Loucy (cell line): ENCODE measurements at regions not wholly inside any gene's neighbourhood (a gene's known extent, or its start where the extent isn't known, plus 50 kb on each side); places are given as distances from the start of the nearest gene placed in this dataset.
A peak's percentile ranks its signal among the peaks of the same experiment; 100 is the strongest.

Experiments
- H2AFZ ChIP-seq: fragments of 200-600 bp; sonication (generic); 2 replicates; pipeline ENCODE4 v1.6.0; 2016; ENCODE audit warnings: antibody characterized with exemption, mild to moderate bottlenecking, low read length, moderate library complexity
- H3F3A ChIP-seq: fragments of 200-600 bp; 2 replicates; pipeline ENCODE4 v1.6.0; 2016; ENCODE audit warnings: antibody characterized with exemption, low read depth, mild to moderate bottlenecking
- H3K27me3 ChIP-seq: fragments of 200-600 bp; sonication (generic); 2 replicates; pipeline ENCODE4 v1.6.1; 2014; ENCODE audit warnings: low read length, mild to moderate bottlenecking; ENCODE audit not compliant: insufficient read depth, poor library complexity, severe bottlenecking
- H3K36me3 ChIP-seq: fragments of 200-600 bp; sonication (generic); 2 replicates; pipeline ENCODE4 v1.6.1; 2016; ENCODE audit warnings: low read length; ENCODE audit not compliant: insufficient read depth
- H3K4me1 ChIP-seq: fragments of 200-600 bp; sonication (generic); 2 replicates; pipeline ENCODE4 v1.5.1; 2014; ENCODE audit warnings: low read length, mild to moderate bottlenecking; ENCODE audit not compliant: insufficient read depth, poor library complexity, severe bottlenecking
- H3K4me2 ChIP-seq: fragments of 200-600 bp; sonication (generic); 2 replicates; pipeline ENCODE4 v1.6.0; 2014; ENCODE audit warnings: antibody characterized with exemption, low read length, low read depth, mild to moderate bottlenecking; ENCODE audit not compliant: poor library complexity, severe bottlenecking
- H3K4me3 ChIP-seq: fragments of 200-600 bp; sonication (generic); 2 replicates; pipeline ENCODE4 v1.5.1; 2014; ENCODE audit warnings: low read length, mild to moderate bottlenecking, mixed read lengths; ENCODE audit not compliant: poor library complexity, severe bottlenecking
- H3K79me2 ChIP-seq: fragments of 200-600 bp; sonication (generic); 2 replicates; pipeline ENCODE4 v1.6.1; 2014; ENCODE audit warnings: low read length; ENCODE audit not compliant: insufficient read depth
- H3K9ac ChIP-seq: fragments of 200-600 bp; sonication (generic); 2 replicates; pipeline ENCODE4 v1.6.0; 2014; ENCODE audit warnings: mild to moderate bottlenecking, low read depth, low read length, moderate library complexity; ENCODE audit not compliant: poor library complexity, severe bottlenecking
- H3K9me2 ChIP-seq: fragments of 200-600 bp; sonication (generic); replicated peaks from 2 replicates; pipeline ENCODE4 v1.6.1; 2016; ENCODE audit warnings: low read depth, low read length, mixed read lengths
- H3K9me3 ChIP-seq: fragments of 200-600 bp; sonication (generic); 2 replicates; pipeline ENCODE4 v1.6.1; 2014; ENCODE audit warnings: mild to moderate bottlenecking, antibody characterized with exemption, low read length, low read depth; ENCODE audit not compliant: insufficient read depth
- H4K20me1 ChIP-seq: fragments of 200-600 bp; sonication (generic); 2 replicates; pipeline ENCODE4 v1.6.0; 2014; ENCODE audit warnings: antibody characterized with exemption, low read length, mild to moderate bottlenecking; ENCODE audit not compliant: insufficient read depth, poor library complexity, severe bottlenecking
- CTCF ChIP-seq: fragments of 200-600 bp; sonication (generic); conservative IDR thresholded peaks from 2 replicates; pipeline ENCODE4 v1.5.1; 2014; ENCODE audit warnings: mild to moderate bottlenecking, antibody characterized with exemption, low read length
- EZH2phosphoT487 ChIP-seq: fragments of 200-600 bp; IDR thresholded peaks from 2 replicates; pipeline ENCODE4 v1.6.1; 2018; ENCODE audit warnings: antibody characterized with exemption, mild to moderate bottlenecking, moderate library complexity, borderline replicate concordance

DNA sequence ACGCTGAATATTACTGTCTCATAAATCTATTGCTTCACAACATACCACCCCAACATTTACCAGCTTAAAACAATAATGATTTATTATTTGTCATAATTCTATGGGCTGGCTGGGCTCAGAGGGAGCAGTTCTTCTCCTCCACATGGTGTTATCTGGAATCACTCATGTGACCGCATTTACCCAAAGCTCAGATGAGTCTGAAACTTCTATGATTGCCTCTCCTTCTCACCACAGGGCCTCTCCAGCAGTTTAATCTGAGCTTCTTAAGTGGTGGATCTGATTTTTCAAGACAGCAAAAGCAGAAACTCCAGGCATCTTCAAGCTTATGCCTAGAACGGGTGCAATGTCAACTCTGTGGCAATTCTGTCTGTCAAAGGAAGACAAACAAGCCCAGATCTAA is 210.3 kb upstream of the ADRA1B start:
- H3F3A ChIP-seq = no peaks in the 10 kb centered on the region
- no peaks in the 10 kb centered on the region for H3K9me3 ChIP-seq
- no peak overlapping the region for H3K4me3 ChIP-seq
- no peaks in the 10 kb centered on the region for H3K36me3 ChIP-seq
- no peak overlapping the region for H2AFZ ChIP-seq
- no peak overlapping the region for H3K4me2 ChIP-seq
- TF ChIP-seq CTCF = no peak
- TF ChIP-seq EZH2phosphoT487 = no peak
- H3K27me3 ChIP-seq = no peaks in the 10 kb centered on the region
- no peaks in the 10 kb centered on the region for H3K79me2 ChIP-seq
- H4K20me1 ChIP-seq = no peaks in the 10 kb centered on the region
- no peak overlapping the region for H3K9ac ChIP-seq
- H3K9me2 ChIP-seq = no peaks in the 10 kb centered on the region
- no peaks in the 10 kb centered on the region for H3K4me1 ChIP-seq

DNA sequence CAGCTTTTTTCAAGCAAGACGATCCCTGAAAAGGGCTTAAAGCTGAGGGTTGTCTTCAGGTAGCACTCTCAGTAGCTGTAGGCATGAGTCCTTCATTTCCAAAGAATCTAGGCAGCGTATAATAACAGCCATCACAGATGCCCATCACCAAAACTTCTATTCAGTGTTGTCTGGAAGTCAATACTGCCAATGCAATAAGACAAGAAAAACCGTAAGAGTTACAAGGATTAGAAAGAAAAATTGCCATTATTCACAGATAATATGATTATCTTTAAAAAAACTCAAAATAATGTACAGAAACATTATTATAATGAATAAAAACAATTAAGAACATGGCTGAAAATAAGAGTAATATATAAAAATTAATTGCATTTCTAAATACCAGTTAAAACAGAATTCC is 208.2 kb upstream of the ADRA1B start:
- Histone ChIP-seq H3K4me2 (no peak overlapping the region), H3F3A (no peaks in the 10 kb centered on the region), H2AFZ (no peak overlapping the region), H3K4me3 (no peak overlapping the region), H4K20me1 (no peaks in the 10 kb centered on the region), H3K36me3 (no peaks in the 10 kb centered on the region), H3K9ac (no peak overlapping the region), H3K4me1 (peaks cover 6% of the 10 kb centered on the region), H3K9me3 (no peaks in the 10 kb centered on the region), H3K79me2 (no peaks in the 10 kb centered on the region), H3K9me2 (no peaks in the 10 kb centered on the region), H3K27me3 (no peaks in the 10 kb centered on the region)
- TF ChIP-seq EZH2phosphoT487 (no peak), CTCF (no peak)

DNA sequence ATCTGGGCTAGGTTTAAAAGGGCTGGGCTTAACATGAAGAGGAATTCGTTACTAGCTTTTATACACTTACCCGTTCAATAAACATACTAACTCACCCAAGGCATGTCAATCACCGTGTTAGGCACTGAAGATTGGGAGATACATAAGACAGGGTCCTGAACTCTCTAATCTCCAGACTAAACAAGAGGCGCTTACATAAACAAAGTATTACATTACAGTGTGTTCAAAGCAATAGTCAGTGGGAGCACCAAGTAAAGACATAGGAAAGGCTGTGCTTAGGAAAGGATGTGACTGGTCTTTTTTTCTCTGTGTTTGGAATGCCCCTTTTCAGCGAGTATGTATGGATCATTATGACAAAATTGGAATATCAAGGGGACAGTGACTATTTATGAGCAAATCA is 203.6 kb upstream of the ADRA1B start:
- H3K4me2 ChIP-seq = peak overlapping the region; percentile 15
- no peak for TF ChIP-seq EZH2phosphoT487
- no peak for TF ChIP-seq CTCF
- no peaks in the 10 kb centered on the region for H3K9me2 ChIP-seq
- no peak overlapping the region for H2AFZ ChIP-seq
- H3F3A ChIP-seq = no peaks in the 10 kb centered on the region
- H3K4me3 ChIP-seq = no peak overlapping the region
- H3K36me3 ChIP-seq = no peaks in the 10 kb centered on the region
- no peaks in the 10 kb centered on the region for H3K9me3 ChIP-seq
- H3K79me2 ChIP-seq = no peaks in the 10 kb centered on the region
- H3K9ac ChIP-seq = no peak overlapping the region
- H3K4me1 ChIP-seq = peaks cover 7% of the 10 kb centered on the region
- H4K20me1 ChIP-seq = no peaks in the 10 kb centered on the region
- H3K27me3 ChIP-seq = no peaks in the 10 kb centered on the region
